GM23248 (cell line): ENCODE measurements at regions not wholly inside any gene's neighbourhood (a gene's known extent, or its start where the extent isn't known, plus 50 kb on each side); places are given as distances from the start of the nearest gene placed in this dataset.

Source experiments
- EZH2 ChIP-seq: fragments of 200-600 bp; sonication (generic); IDR thresholded peaks from 2 replicates; pipeline ENCODE4 v1.6.1; 2018; ENCODE audit warnings: antibody characterized with exemption, mild to moderate bottlenecking; ENCODE audit not compliant: insufficient read depth, poor library complexity, severe bottlenecking
- EZH2phosphoT487 ChIP-seq: fragments of 200-600 bp; sonication (generic); IDR thresholded peaks from 2 replicates; pipeline ENCODE4 v1.6.1; 2018; ENCODE audit warnings: antibody characterized with exemption, moderate library complexity, mild to moderate bottlenecking, low read depth; ENCODE audit not compliant: insufficient read depth

DNA sequence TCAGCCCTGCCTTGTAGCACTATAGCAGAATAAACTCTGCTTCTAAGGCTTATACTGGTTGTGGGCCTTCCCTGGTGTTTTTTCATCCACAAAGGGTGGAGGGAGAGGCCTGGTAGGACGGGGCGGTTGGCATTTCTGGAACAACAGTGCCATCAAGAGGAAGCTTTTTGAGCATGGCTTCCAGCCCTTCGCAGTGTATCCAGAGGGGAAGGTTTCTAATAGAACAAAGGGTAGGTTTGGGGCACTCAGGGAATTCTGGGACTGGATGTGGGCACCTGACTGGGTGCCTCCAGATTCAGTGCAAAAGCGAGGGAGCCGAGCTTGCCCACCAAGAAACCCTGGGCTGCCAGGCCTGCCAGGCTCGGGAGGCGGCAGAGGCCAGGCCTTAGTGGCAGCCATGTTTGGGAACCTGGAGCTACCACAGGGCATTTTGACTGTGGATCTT, 229.6 kb upstream of the AGTR2 start:
- no peak for TF ChIP-seq EZH2phosphoT487
- no peak for TF ChIP-seq EZH2
